ENCODE measurements at regions not wholly inside any gene's neighbourhood (a gene's known extent, or its start where the extent isn't known, plus 50 kb on each side); places are given as distances from the start of the nearest gene placed in this dataset.

DNA sequence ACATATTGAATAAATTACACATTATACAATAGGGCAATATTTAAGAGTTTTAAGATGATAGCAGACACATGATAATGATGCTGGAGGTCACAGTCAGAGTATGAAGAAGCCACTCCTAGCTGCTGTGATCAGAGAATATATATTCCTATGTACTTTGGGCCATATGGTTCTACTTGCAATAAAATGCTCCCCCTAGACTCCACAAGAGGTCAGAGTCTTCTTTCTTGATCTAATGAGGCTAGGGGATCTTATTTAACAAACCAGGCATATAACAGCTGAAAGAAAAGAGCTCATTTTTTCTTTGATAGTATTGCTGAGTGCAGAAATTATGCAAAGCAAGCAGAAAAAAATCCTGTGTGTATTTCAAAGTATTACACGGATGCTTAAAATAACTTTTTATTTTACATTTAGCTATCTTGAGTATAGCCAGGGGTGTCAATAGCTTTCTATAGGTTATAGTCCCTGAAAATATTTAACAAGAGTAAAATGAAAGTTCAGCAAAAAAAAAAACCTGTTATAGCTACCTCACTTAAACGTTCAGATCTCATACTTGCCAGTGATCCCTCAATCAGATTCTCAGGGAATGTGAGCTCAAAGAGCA, 748.7 kb upstream of the CHAC2 start:
- TF ChIP-seq, protein P1, sequence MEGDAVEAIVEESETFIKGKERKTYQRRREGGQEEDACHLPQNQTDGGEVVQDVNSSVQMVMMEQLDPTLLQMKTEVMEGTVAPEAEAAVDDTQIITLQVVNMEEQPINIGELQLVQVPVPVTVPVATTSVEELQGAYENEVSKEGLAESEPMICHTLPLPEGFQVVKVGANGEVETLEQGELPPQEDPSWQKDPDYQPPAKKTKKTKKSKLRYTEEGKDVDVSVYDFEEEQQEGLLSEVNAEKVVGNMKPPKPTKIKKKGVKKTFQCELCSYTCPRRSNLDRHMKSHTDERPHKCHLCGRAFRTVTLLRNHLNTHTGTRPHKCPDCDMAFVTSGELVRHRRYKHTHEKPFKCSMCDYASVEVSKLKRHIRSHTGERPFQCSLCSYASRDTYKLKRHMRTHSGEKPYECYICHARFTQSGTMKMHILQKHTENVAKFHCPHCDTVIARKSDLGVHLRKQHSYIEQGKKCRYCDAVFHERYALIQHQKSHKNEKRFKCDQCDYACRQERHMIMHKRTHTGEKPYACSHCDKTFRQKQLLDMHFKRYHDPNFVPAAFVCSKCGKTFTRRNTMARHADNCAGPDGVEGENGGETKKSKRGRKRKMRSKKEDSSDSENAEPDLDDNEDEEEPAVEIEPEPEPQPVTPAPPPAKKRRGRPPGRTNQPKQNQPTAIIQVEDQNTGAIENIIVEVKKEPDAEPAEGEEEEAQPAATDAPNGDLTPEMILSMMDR (IDR thresholded peaks at IDR 0.05; ENCODE audit: insufficient read depth, low read length, poor library complexity, severe bottlenecking): no peak
- TF ChIP-seq EZH2phosphoT487 (conservative IDR thresholded peaks at IDR 0.05; ENCODE audit: low read length): no peak

Measured in SU-DHL-6 (cell line).